BJ (cell line): ENCODE measurements at regions not wholly inside any gene's neighbourhood (a gene's known extent, or its start where the extent isn't known, plus 50 kb on each side); places are given as distances from the start of the nearest gene placed in this dataset.
"Not testable (repeated sequence)": the region's sequence is repeated elsewhere in the genome, so short reads cannot be mapped to it uniquely, and the experiment has no call there.

ENCODE experiments used
- CTCF ChIA-PET: fragments of 350-600 bp; formaldehyde crosslinking; extraction: SDS; loops from one replicate; lab custom pipeline; 2021; ENCODE audit warnings: antibody characterized with exemption, inconsistent platforms; lab: Yijun Ruan, JAX
- POLR2A ChIA-PET: fragments of 300-600 bp; sonication (Branson Sonifier 250); formaldehyde crosslinking; extraction: SDS; loops from one replicate; lab custom pipeline; 2021; ENCODE audit warnings: antibody characterized with exemption; lab: Charles Lee
- DNase-seq: peaks from one replicate; pipeline ENCODE4 v3.0.0-alpha.2; 2011; ENCODE audit warnings: low read depth
- H3K27me3 ChIP-seq: 2 replicates; pipeline ENCODE4 v1.6.0; 2011; ENCODE audit warnings: low read length; ENCODE audit not compliant: control insufficient read depth, insufficient read depth
- H3K36me3 ChIP-seq: 2 replicates; pipeline ENCODE4 v1.5.1; 2011; ENCODE audit warnings: low read length; ENCODE audit not compliant: control insufficient read depth, insufficient read depth
- H3K4me3 ChIP-seq: 2 replicates; pipeline ENCODE4 v1.5.1; 2011; ENCODE audit warnings: low read depth, mild to moderate bottlenecking, control low read depth, low read length
- CTCF ChIP-seq: IDR thresholded peaks from 2 replicates; pipeline ENCODE4 v1.5.1; 2011; ENCODE audit warnings: low read depth, mild to moderate bottlenecking, control low read depth, inconsistent platforms, low read length, moderate library complexity; ENCODE audit not compliant: insufficient read depth

GRCh38 chr4:28062562-28062961, 1201.9 kb downstream of the STIM2 start:
- Histone ChIP-seq H3K4me3 (no peak overlapping the region), H3K36me3 (no peaks in the 10 kb centered on the region), H3K27me3 (no peaks in the 10 kb centered on the region)
- no peak for TF ChIP-seq CTCF
- DNase-seq, result no peak
- ChIA-PET CTCF (no interaction called here), POLR2A (no interaction called here)

- H3K4me3 ChIP-seq, result no peak overlapping the region
- no peak for TF ChIP-seq CTCF
- no peaks in the 10 kb centered on the region for H3K27me3 ChIP-seq
- ChIA-PET CTCF (interaction anchor here (0.6 to 1.0 kb wide), 2 partner anchors 9 to 756 kb away, joined by 3 to 4 read pairs; no protein-coding TSS in a partner anchor), POLR2A (no interaction called here)
- no peaks in the 10 kb centered on the region for H3K36me3 ChIP-seq
- no peak for DNase-seq
Observed at GRCh38 chr4:28073860-28074555, 1213.4 kb downstream of the STIM2 start.

DNA sequence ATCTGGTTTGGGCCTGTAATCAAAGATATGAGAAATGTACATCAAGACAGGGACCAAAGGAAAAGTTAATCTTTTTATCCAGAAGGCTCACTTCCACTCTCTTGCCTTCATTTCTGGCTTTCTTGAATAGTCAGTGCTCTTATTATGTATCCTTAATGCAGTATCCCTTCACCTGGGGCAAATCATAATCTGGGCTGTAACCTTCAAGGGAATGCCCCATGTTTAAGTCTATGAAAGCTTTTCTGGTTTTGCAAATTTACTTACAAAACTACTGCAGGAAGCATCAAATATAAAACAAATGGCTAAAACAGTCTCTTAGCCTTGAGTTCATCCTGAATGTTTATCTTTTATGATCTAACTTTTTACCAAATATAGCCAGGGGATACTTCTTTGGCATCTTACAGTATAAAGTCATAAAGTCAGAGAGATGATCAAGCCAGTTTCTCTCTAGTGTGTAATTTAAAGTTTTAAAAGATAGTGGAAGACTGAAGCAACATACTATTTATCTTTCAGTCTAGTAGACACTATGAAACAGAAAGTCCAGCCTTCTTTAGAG, 1214.8 kb downstream of the STIM2 start:
- Histone ChIP-seq H3K27me3 (no peaks in the 10 kb centered on the region), H3K36me3 (no peaks in the 10 kb centered on the region), H3K4me3 (no peak overlapping the region)
- CTCF ChIA-PET, result no interaction called here
- POLR2A ChIA-PET, result no interaction called here
- no peak for TF ChIP-seq CTCF
- no peak for DNase-seq

DNA sequence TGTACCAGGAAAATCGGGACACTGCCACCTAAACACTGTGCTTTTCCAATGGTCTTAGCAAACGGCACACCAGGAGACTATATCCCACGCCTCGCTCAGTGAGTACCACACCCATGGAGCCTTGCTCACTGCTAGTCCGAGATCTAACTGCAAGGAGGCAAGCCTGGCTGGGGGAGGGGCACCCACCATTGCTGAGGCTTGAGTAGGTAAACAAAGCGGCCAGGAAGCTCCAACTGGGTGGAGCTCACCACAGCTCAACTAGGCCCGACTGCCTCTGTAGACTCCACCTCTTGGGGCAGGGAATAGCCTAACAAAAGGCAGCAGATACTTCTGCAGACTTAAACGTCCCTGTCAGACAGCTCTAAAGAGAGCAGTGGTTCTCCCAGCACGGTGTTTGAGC, 1216.6 kb downstream of the STIM2 start:
- H3K36me3 ChIP-seq, H3K27me3 ChIP-seq, H3K4me3 ChIP-seq, DNase-seq, CTCF ChIA-PET, POLR2A ChIA-PET: not testable (repeated sequence)

DNA sequence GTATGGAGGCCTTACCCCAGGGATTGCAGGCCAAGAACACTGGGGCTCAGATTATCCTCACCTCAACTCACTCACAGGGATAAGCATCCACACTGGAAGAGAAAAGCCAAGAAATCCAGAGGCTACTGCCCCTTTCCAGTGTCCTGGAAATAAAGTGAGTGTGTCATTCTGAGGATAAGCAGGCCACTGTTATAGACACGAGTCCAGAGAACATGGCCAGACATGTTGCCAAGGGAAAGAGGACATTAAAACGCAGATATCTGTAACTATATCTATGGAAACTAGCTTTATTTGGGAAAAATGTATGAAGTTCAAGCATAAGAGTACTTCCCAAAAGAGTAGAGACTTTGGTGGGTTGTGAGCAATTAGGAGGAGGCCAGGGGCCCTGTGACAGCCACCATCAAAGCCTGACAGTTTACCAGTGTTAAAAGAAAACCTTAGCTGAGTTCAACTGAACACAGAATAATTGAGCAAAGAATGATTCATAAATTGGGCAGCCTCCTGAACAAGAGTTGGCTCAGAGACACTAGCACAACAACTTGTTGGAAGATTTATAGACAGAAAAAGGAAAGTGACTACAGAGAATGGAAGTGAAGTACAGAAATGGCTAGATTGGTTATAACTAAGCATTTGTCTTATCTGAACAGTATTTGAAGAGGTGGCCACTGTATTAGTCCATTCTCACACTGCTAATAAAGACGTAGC, 1222.2 kb downstream of the STIM2 start:
- no peak overlapping the region for H3K4me3 ChIP-seq
- TF ChIP-seq CTCF, result no peak
- H3K27me3 ChIP-seq, result no peaks in the 10 kb centered on the region
- POLR2A ChIA-PET, result no interaction called here
- DNase-seq, result no peak
- CTCF ChIA-PET, result interaction anchor here (1.1 kb wide), 1 partner anchor 8 kb away, joined by 3 read pairs; no protein-coding TSS in a partner anchor
- H3K36me3 ChIP-seq, result no peaks in the 10 kb centered on the region
